ENCODE measurements at regions not wholly inside any gene's neighbourhood (a gene's known extent, or its start where the extent isn't known, plus 50 kb on each side); places are given as distances from the start of the nearest gene placed in this dataset.

GRCh38 chr3:43785551-43785950, 94.8 kb downstream of the ABHD5 start:
- Histone ChIP-seq H3K4me2 (replicated peaks; ENCODE audit: low read depth, low read length, poor library complexity, severe bottlenecking) (no peak overlapping the region), H3K36me3 (replicated peaks in 1 of 2; ENCODE audit: control extremely low read depth in 1 of 2, control insufficient read depth in 1 of 2, extremely low read depth in 1 of 2, insufficient read depth in 2 of 2, low read length in 1 of 2) (no peaks in the 10 kb centered on the region), H3K79me2 (ENCODE audit: control insufficient read depth, insufficient read depth, low read length) (no peaks in the 10 kb centered on the region), H3K9me3 (ENCODE audit: control extremely low read depth in 1 of 3, control insufficient read depth in 2 of 3, insufficient read depth in 1 of 3, low read length in 2 of 3) (peaks cover 0 to 7% (median 0%) of the 10 kb centered on the region in 3 donors), H3K4me3 (ENCODE audit: control extremely low read depth in 1 of 5, extremely low read depth in 1 of 5, insufficient read depth in 1 of 5, low read depth in 2 of 5, low read length in 4 of 5) (no peak overlapping the region), H4K20me1 (ENCODE audit: control insufficient read depth, insufficient read depth, low read length, poor library complexity, severe bottlenecking) (no peaks in the 10 kb centered on the region), H3K27me3 (replicated peaks in 1 of 4; ENCODE audit: control extremely low read depth in 1 of 4, control insufficient read depth in 3 of 4, insufficient read depth in 4 of 4, low read length in 3 of 4) (no peaks in the 10 kb centered on the region), H2AFZ (ENCODE audit: insufficient read depth, low read depth, low read length, poor library complexity, severe bottlenecking) (no peak overlapping the region), H3K4me1 (ENCODE audit: control insufficient read depth in 2 of 2, insufficient read depth in 2 of 2, low read length in 2 of 2) (no peaks in the 10 kb centered on the region), H3K9ac (ENCODE audit: low read length) (no peak overlapping the region), H3K27ac (ENCODE audit: low read length in 2 of 2) (no peak overlapping the region)
- intact Hi-C loops (cut with micrococcal nuclease) = no loop called here
- ATAC-seq (ENCODE audit: low read depth) = no peak
- no peak for TF ChIP-seq EZH2 (IDR thresholded peaks at IDR 0.05; ENCODE audit: borderline replicate concordance, insufficient read depth, low read depth, low read length, poor library complexity, severe bottlenecking)
- TF ChIP-seq CTCF (IDR thresholded peaks at IDR 0.05) = no peak
- CTCF ChIA-PET = no interaction called here
- WGBS (ENCODE audit: insufficient coverage) = 87% methylated on average over 5 of the region's 8 CpGs
- no peak overlapping the region for H3K4me3 Mint-ChIP-seq
- no peak for DNase-seq
- no peaks in the 10 kb centered on the region for H3K4me1 Mint-ChIP-seq
- no peaks in the 10 kb centered on the region for H3K9me3 Mint-ChIP-seq (ENCODE audit: insufficient read depth)
- POLR2A ChIA-PET = no interaction called here
- H3K27me3 Mint-ChIP-seq = peaks cover 14% of the 10 kb centered on the region
- H3K27ac Mint-ChIP-seq = no peak overlapping the region

DNA sequence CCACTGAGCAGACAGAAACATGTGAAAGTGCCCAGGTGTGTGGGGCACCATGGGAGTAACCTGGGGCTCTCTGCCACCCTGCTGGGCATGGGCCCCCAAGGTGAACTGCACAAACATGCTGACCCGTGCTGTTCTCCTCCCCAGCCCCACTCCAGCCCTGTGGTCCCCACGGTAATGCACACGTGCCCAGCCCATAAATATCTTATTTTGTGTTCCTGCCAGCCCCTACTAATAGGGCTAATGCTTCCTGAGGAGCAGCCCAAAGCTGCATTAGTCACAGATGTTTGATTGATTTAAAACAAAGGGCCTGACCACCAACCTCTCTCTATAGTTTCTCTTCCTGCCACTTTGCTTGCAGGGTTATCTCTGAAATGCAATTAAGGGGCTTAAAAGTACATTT, 95.4 kb downstream of the ABHD5 start:
- Mint-ChIP-seq H3K4me1 (no peaks in the 10 kb centered on the region), H3K4me3 (no peak overlapping the region), H3K27ac (no peak overlapping the region), H3K9me3 (ENCODE audit: insufficient read depth) (no peaks in the 10 kb centered on the region), H3K27me3 (peaks cover 17% of the 10 kb centered on the region)
- TF ChIP-seq CTCF (IDR thresholded peaks at IDR 0.05) = no peak
- no peak for TF ChIP-seq EZH2 (IDR thresholded peaks at IDR 0.05; ENCODE audit: borderline replicate concordance, insufficient read depth, low read depth, low read length, poor library complexity, severe bottlenecking)
- ATAC-seq (ENCODE audit: low read depth) = no peak
- H3K4me1 ChIP-seq (ENCODE audit: control insufficient read depth in 2 of 2, insufficient read depth in 2 of 2, low read length in 2 of 2) = no peaks in the 10 kb centered on the region
- no peaks in the 10 kb centered on the region for H3K27me3 ChIP-seq (replicated peaks in 1 of 4; ENCODE audit: control extremely low read depth in 1 of 4, control insufficient read depth in 3 of 4, insufficient read depth in 4 of 4, low read length in 3 of 4)
- POLR2A ChIA-PET = no interaction called here
- no CpG with 5 or more reads among the region's 3 CpGs for WGBS (ENCODE audit: insufficient coverage)
- H3K9ac ChIP-seq (ENCODE audit: low read length) = no peak overlapping the region
- DNase-seq = no peak
- CTCF ChIA-PET = no interaction called here
- H3K4me3 ChIP-seq (ENCODE audit: control extremely low read depth in 1 of 5, extremely low read depth in 1 of 5, insufficient read depth in 1 of 5, low read depth in 2 of 5, low read length in 4 of 5) = no peak overlapping the region
- no peaks in the 10 kb centered on the region for H4K20me1 ChIP-seq (ENCODE audit: control insufficient read depth, insufficient read depth, low read length, poor library complexity, severe bottlenecking)
- H3K9me3 ChIP-seq (ENCODE audit: control extremely low read depth in 1 of 3, control insufficient read depth in 2 of 3, insufficient read depth in 1 of 3, low read length in 2 of 3) = peaks cover 0 to 7% (median 0%) of the 10 kb centered on the region in 3 donors
- intact Hi-C loops (cut with micrococcal nuclease) = no loop called here
- no peak overlapping the region for H3K27ac ChIP-seq (ENCODE audit: low read length in 2 of 2)
- no peak overlapping the region for H3K4me2 ChIP-seq (replicated peaks; ENCODE audit: low read depth, low read length, poor library complexity, severe bottlenecking)
- H2AFZ ChIP-seq (ENCODE audit: insufficient read depth, low read depth, low read length, poor library complexity, severe bottlenecking) = no peak overlapping the region
- no peaks in the 10 kb centered on the region for H3K79me2 ChIP-seq (ENCODE audit: control insufficient read depth, insufficient read depth, low read length)
- H3K36me3 ChIP-seq (replicated peaks in 1 of 2; ENCODE audit: control extremely low read depth in 1 of 2, control insufficient read depth in 1 of 2, extremely low read depth in 1 of 2, insufficient read depth in 2 of 2, low read length in 1 of 2) = no peaks in the 10 kb centered on the region
